ENCODE measurements at regions not wholly inside any gene's neighbourhood (a gene's known extent, or its start where the extent isn't known, plus 50 kb on each side); places are given as distances from the start of the nearest gene placed in this dataset.
"Not testable (repeated sequence)": the region's sequence is repeated elsewhere in the genome, so short reads cannot be mapped to it uniquely, and the experiment has no call there.

- TF ChIP-seq POLR2A, CTCF (IDR thresholded peaks at IDR 0.05): not testable (repeated sequence)
Observed at GRCh38 chr7:17053164-17053563, 171.4 kb upstream of the AGR3 start.
